K562 (cell line): ENCODE measurements at regions not wholly inside any gene's neighbourhood (a gene's known extent, or its start where the extent isn't known, plus 50 kb on each side); places are given as distances from the start of the nearest gene placed in this dataset.
"Not testable (repeated sequence)": the region's sequence is repeated elsewhere in the genome, so short reads cannot be mapped to it uniquely, and the experiment has no call there.

Source experiments
- ATAC-seq: fragments of 200-7000 bp; cut with Tn5 transposase; 3 replicates; pipeline ENCODE4 v1.9.1; 2020; ENCODE audit warnings: moderate library complexity
- BruUV-seq: library from RNA; stranded (reverse); fragments of 400-500 nt; replicated peaks from 2 replicates; lab custom pipeline; 2021; lab: Mats Ljungman, UMichigan
- CTCF ChIA-PET: fragments of 300-600 bp; formaldehyde crosslinking; extraction: SDS; loops from one replicate; lab custom pipeline; 2021; ENCODE audit warnings: low intra/inter-chr PET ratio; lab: Yijun Ruan, JAX
- POLR2A ChIA-PET: fragments of 300-600, 350-650 bp; sonication (Branson Sonifier 250); formaldehyde crosslinking; extraction: SDS; loops from one replicate; lab custom pipeline; 2021; ENCODE audit warnings: antibody characterized with exemption, inconsistent platforms; lab: Yijun Ruan, JAX
- DNase-seq, 4 experiments: peaks; one replicate each; pipeline versions ENCODE4 v3.0.0 to v3.0.0-alpha.2; 2011 to 2018; ENCODE audit warnings: low spot score in 3 of 4, mixed read lengths in 3 of 4; ENCODE audit errors: extremely low read depth in 1 of 4
- FAIRE-seq: peaks from 2 replicates; lab custom pipeline; 2011; peaks lifted over from hg19 to GRCh38; lab: Jason Lieb, UNC
- H2AFZ ChIP-seq: 2 replicates; pipeline ENCODE4 v1.6.0; 2011; ENCODE audit warnings: low read depth, low read length, control low read depth, inconsistent platforms
- H3K27ac ChIP-seq: fragments of 200-600 bp; 3 replicates; pipeline ENCODE4 v1.8.0; 2011; ENCODE audit warnings: low read depth, mild to moderate bottlenecking, control low read depth, inconsistent platforms, low read length, moderate library complexity, mixed read lengths; ENCODE audit errors: extremely low read depth
- H3K27me3 ChIP-seq, 2 experiments: fragments of 300-600 bp in 1 of 2; 2 replicates in 1 of 2; 3 replicates in 1 of 2; pipeline versions ENCODE4 v1.6.0 to v1.8.0; 2011; ENCODE audit warnings: inconsistent platforms in 2 of 2, low read length in 2 of 2, mild to moderate bottlenecking in 1 of 2, mixed read lengths in 1 of 2, moderate library complexity in 1 of 2; ENCODE audit not compliant: control insufficient read depth in 2 of 2, insufficient read depth in 2 of 2
- H3K36me3 ChIP-seq: fragments of 300-600 bp; 3 replicates; pipeline ENCODE4 v1.8.0; 2011; ENCODE audit warnings: mild to moderate bottlenecking, low read length, inconsistent platforms; ENCODE audit not compliant: control insufficient read depth, insufficient read depth
- H3K4me1 ChIP-seq, 2 experiments: fragments of 200-600 bp in 1 of 2; replicated peaks in 1 of 2; 2 replicates in 1 of 2; 3 replicates in 1 of 2; pipeline versions ENCODE4 v1.5.1 to v1.8.0; 2011; ENCODE audit warnings: inconsistent platforms in 2 of 2, low read length in 2 of 2, mild to moderate bottlenecking in 1 of 2, mixed read lengths in 1 of 2, moderate library complexity in 1 of 2; ENCODE audit not compliant: control insufficient read depth in 2 of 2, insufficient read depth in 2 of 2
- H3K4me2 ChIP-seq: 2 replicates; pipeline ENCODE4 v1.6.1; 2011; ENCODE audit warnings: low read length, control low read depth, inconsistent platforms, mixed read lengths; ENCODE audit not compliant: insufficient read depth
- H3K4me3 ChIP-seq: fragments of 200-600 bp; sonication (generic), shearing (Covaris generic); 2 replicates; pipeline ENCODE4 v1.5.1; 2016; ENCODE audit warnings: control low read depth, inconsistent platforms
- H3K79me2 ChIP-seq: fragments of 200-600 bp; 3 replicates; pipeline ENCODE4 v1.8.0; 2011; ENCODE audit warnings: low read length, inconsistent platforms; ENCODE audit not compliant: control insufficient read depth, insufficient read depth
- H3K9ac ChIP-seq, 2 experiments: 2 replicates each; pipeline versions ENCODE4 v1.6.0 to v1.6.1; 2011; ENCODE audit warnings: low read depth in 2 of 2, low read length in 2 of 2, control low read depth in 1 of 2, inconsistent platforms in 1 of 2, mild to moderate bottlenecking in 1 of 2, mixed read lengths in 1 of 2; ENCODE audit not compliant: insufficient read depth in 1 of 2
- H3K9me1 ChIP-seq: one replicate; pipeline ENCODE4 v1.6.0; 2011; ENCODE audit warnings: inconsistent platforms, mild to moderate bottlenecking, low read length, moderate library complexity; ENCODE audit not compliant: control insufficient read depth, insufficient read depth
- H3K9me3 ChIP-seq: replicated peaks from 2 replicates; pipeline ENCODE4 v1.5.1; 2011; ENCODE audit warnings: low read depth, low read length, inconsistent platforms; ENCODE audit not compliant: control insufficient read depth, insufficient read depth
- H4K20me1 ChIP-seq: replicated peaks from 2 replicates; pipeline ENCODE4 v1.6.1; 2011; ENCODE audit warnings: low read length, inconsistent platforms, mixed read lengths; ENCODE audit not compliant: control insufficient read depth, insufficient read depth
- ZBTB7A ChIP-seq: IDR thresholded peaks from 2 replicates; pipeline ENCODE4 v1.6.1; 2011; ENCODE audit warnings: low read depth, mild to moderate bottlenecking, low read length, moderate library complexity, borderline replicate concordance; ENCODE audit not compliant: control insufficient read depth
- ZNF316 ChIP-seq: fragments of 450-650 bp; IDR thresholded peaks from 2 replicates; pipeline ENCODE4 v1.6.1; 2016
- WGBS: fragments of 100-300 bp; shearing (Covaris generic); methylation state at CpG from one replicate; pipeline ENCODE4 v1.1.6; 2016; ENCODE audit warnings: low coverage, mixed read lengths; ENCODE audit not compliant: insufficient coverage; ENCODE audit errors: missing lambda C conversion rate; 5-methylcytosine and 5-hydroxymethylcytosine counted together
- in situ Hi-C: fragments of 300-500 bp; cut with MboI; formaldehyde crosslinking; loops from 4 replicates; pipeline ENCODE4 v1.15.0; 2018; ENCODE audit warnings: inconsistent platforms, mixed read lengths
- intact Hi-C: fragments of 100-400 bp; cut with micrococcal nuclease; formaldehyde crosslinking; loops from 2 replicates; pipeline ENCODE4 v1.14.2; 2022

DNA sequence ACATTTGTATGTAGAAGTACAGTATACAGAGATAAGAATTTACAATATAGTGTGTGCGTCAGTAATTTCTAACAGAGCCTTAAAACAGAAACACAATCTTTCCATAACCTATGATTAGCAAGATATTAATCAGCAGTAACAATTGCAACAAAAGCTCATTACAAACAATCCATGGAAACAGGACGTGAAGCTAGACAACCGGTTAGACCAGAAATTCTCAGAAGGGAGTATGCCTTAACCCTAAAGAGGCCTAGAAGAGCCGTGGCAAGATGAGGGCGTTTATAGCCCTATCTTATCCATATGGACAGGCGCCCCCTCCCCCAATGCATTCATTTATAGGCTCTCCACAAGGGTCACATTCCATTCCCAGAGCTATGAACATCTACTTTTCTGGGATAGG is 184.2 kb upstream of the GK2 start:
- H3K9ac ChIP-seq, ATAC-seq, BruUV-seq, H3K27me3 ChIP-seq, H3K9me1 ChIP-seq, FAIRE-seq, H4K20me1 ChIP-seq, H3K36me3 ChIP-seq, H3K4me1 ChIP-seq, H3K4me2 ChIP-seq, H3K27ac ChIP-seq, in situ Hi-C loops, CTCF ChIA-PET, H3K79me2 ChIP-seq, H3K4me3 ChIP-seq, intact Hi-C loops, H3K9me3 ChIP-seq, POLR2A ChIA-PET, DNase-seq, H2AFZ ChIP-seq: not testable (repeated sequence)
- 15% methylated on average over 5 of the region's 6 CpGs for WGBS

DNA sequence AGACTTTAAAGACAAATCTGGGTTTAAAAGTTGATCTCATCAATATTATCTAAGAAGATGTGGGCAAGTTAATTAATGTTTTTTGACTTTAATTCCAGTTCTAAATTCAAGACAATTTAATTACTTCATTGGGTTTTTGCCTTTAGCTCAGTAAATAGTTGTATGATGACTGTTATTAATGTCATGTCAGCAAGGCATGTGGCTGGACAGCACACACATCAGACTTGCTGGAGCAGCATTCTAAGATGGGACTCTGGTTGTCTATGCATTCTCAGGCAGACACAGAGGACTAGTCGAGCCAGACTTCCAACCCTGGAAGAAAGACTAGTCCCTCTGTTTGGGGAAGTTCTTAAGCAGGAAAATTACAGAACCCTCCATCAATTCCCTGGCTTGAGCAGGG is 180.7 kb upstream of the GK2 start:
- Histone ChIP-seq H3K4me2 (no peak overlapping the region), H3K4me1 (no peaks in the 10 kb centered on the region), H3K27me3 (no peaks in the 10 kb centered on the region), H3K27ac (no peak overlapping the region), H3K9me1 (no peaks in the 10 kb centered on the region), H3K4me3 (no peak overlapping the region), H2AFZ (no peak overlapping the region), H3K79me2 (no peaks in the 10 kb centered on the region), H3K9ac (no peak overlapping the region), H3K9me3 (no peaks in the 10 kb centered on the region), H3K36me3 (no peaks in the 10 kb centered on the region), H4K20me1 (no peaks in the 10 kb centered on the region)
- BruUV-seq = no TSS peak
- in situ Hi-C loops (no loop called here), intact Hi-C loops (no loop called here)
- no peak for TF ChIP-seq ZBTB7A
- 0 out of 2 replicates have a peak, but pooled peaks have one; percentile 3 for TF ChIP-seq ZNF316
- WGBS = 0% methylated on average over 1 of the region's 1 CpG
- ChIA-PET POLR2A (no interaction called here), CTCF (no interaction called here)
- no peak for ATAC-seq
- FAIRE-seq = no peak
- DNase-seq = no peak
